Activated T-cell treated with anti-CD3 and anti-CD28 coated beads, Interleukin-2, amount 50 U/mL, for 72 hours (primary cell): ENCODE measurements at regions not wholly inside any gene's neighbourhood (a gene's known extent, or its start where the extent isn't known, plus 50 kb on each side); places are given as distances from the start of the nearest gene placed in this dataset.

Experiments used
- ATAC-seq, 2 donors: fragments of 150-1000 bp; cut with Tn5 transposase; replicated peaks in 1 of 2; 2 replicates each; pipeline ENCODE4 v1.10.0; 2021; ENCODE audit warnings: moderate library complexity in 2 of 2, mild to moderate bottlenecking in 1 of 2
- DNase-seq, 2 donors: peaks; one replicate each; pipeline ENCODE4 v3.0.0; 2021 to 2022; ENCODE audit warnings: mixed read lengths in 1 of 2
- H3K27ac Mint-ChIP-seq: one replicate; pipeline ENCODE4 v1.8.0; 2022; ENCODE audit warnings: mild to moderate bottlenecking, moderate library complexity, mixed read lengths
- H3K27me3 Mint-ChIP-seq: one replicate; pipeline ENCODE4 v1.8.0; 2022; ENCODE audit warnings: low read depth, mixed read lengths
- H3K36me3 Mint-ChIP-seq, 2 donors: one replicate each; pipeline ENCODE4 v1.8.0; 2022; ENCODE audit warnings: mixed read lengths in 2 of 2, mild to moderate bottlenecking in 1 of 2; ENCODE audit not compliant: insufficient read depth in 2 of 2
- H3K4me1 Mint-ChIP-seq: one replicate; pipeline ENCODE4 v1.8.0; 2022; ENCODE audit warnings: low read depth, mixed read lengths
- H3K4me3 Mint-ChIP-seq, 2 donors: one replicate each; pipeline ENCODE4 v1.8.0; 2022; ENCODE audit warnings: mild to moderate bottlenecking in 2 of 2, mixed read lengths in 2 of 2, moderate library complexity in 2 of 2
- H3K9me3 Mint-ChIP-seq, 2 donors: one replicate each; pipeline ENCODE4 v1.8.0; 2022; ENCODE audit warnings: mixed read lengths in 2 of 2

GRCh38 chr18:48462510-48462909 lies 53.3 kb upstream of the ZBTB7C start:
- Mint-ChIP-seq H3K4me3 (no peak overlapping the region), H3K36me3 (no peaks in the 10 kb centered on the region), H3K27ac (no peak overlapping the region), H3K9me3 (no peaks in the 10 kb centered on the region), H3K27me3 (peaks cover 61% of the 10 kb centered on the region), H3K4me1 (peaks cover 5% of the 10 kb centered on the region)
- DNase-seq (no peak), ATAC-seq (no peak)

DNA sequence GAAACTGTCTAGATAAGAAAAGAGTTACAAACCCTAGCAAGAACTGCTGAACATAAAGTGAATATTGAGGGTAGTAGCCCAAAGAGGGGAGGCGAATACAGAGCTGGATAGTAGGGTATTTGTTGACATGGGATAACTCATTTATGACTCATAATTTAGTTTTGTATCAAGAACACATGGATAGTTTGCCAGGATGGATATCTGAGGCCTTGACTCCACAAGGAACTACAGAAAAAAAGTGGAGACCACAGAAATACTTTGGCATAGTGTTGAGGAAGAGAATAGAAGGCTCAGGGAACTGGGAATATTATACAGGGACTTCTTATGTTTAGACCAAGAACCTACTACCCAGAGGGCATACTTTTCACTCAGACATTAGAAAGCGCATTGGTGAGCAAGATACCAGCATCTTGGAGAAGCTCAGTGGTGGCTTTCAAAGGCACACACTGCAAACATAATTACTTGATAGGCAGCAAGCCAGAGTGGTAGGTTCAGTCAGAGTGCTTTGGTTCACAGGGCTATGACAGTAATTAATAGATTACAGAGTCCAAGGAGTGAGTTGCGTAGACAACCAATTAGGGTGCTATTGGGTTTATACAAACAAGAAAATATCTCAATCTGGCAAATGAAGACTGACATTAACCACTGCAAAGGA lies 51.9 kb upstream of the ZBTB7C start:
- peaks cover 60% of the 10 kb centered on the region for H3K27me3 Mint-ChIP-seq
- H3K36me3 Mint-ChIP-seq, result no peaks in the 10 kb centered on the region
- peaks cover 16% of the 10 kb centered on the region for H3K4me1 Mint-ChIP-seq
- no peaks in the 10 kb centered on the region for H3K9me3 Mint-ChIP-seq
- H3K27ac Mint-ChIP-seq, result no peak overlapping the region
- no peak for DNase-seq
- H3K4me3 Mint-ChIP-seq, result no peak overlapping the region
- ATAC-seq, result no peak

DNA sequence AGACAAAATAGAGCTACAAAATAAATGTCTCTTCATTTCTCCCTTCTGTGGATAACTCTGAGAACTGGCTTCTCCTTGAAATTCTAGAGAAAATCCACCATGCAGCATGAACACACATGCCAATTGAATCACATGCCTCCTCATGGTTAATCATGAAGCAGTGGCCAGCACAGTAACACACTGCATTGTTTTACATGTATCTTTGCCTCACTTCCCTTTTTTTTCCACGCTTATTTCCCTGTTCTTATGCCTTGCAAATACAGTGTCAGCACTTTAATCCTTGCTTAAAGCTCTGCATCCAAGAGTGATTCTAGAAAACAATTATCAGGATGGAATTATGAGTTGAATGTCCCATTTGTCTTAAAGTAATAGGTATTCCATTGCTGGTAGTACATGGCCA lies 50.3 kb upstream of the ZBTB7C start:
- H3K4me1 Mint-ChIP-seq, result peaks cover 24% of the 10 kb centered on the region

GRCh38 chr18:48459016-48459415 lies 49.8 kb upstream of the ZBTB7C start:
- Mint-ChIP-seq H3K27me3 (peaks cover 69% of the 10 kb centered on the region), H3K27ac (no peak overlapping the region), H3K9me3 (no peaks in the 10 kb centered on the region), H3K36me3 (no peaks in the 10 kb centered on the region), H3K4me3 (no peak overlapping the region), H3K4me1 (peaks cover 24% of the 10 kb centered on the region)
- no peak for DNase-seq
- ATAC-seq, result no peak

More for the DNA sequence above, 50.3 kb upstream of the ZBTB7C start:
- no peaks in the 10 kb centered on the region for H3K9me3 Mint-ChIP-seq
- DNase-seq (no peak), ATAC-seq (no peak)
- no peaks in the 10 kb centered on the region for H3K36me3 Mint-ChIP-seq
- H3K27ac Mint-ChIP-seq, result no peak overlapping the region
- H3K27me3 Mint-ChIP-seq, result peaks cover 67% of the 10 kb centered on the region
- H3K4me3 Mint-ChIP-seq, result no peak overlapping the region
